GM19328 (cell line): ENCODE measurements at regions not wholly inside any gene's neighbourhood (a gene's known extent, or its start where the extent isn't known, plus 50 kb on each side); places are given as distances from the start of the nearest gene placed in this dataset.
"Not testable (repeated sequence)": the region's sequence is repeated elsewhere in the genome, so short reads cannot be mapped to it uniquely, and the experiment has no call there.

Experiments
- ATAC-seq: cut with Tn5 transposase; IDR thresholded peaks from one replicate; pipeline ENCODE4 v1.9.1; 2021; ENCODE audit warnings: mild to moderate bottlenecking, moderate library complexity; ENCODE audit not compliant: unreplicated experiment

- ATAC-seq = no peak
Observed at GRCh38 chr2:16226943-16227664, 286.8 kb downstream of the MYCN start.

GRCh38 chr2:16226381-16226780 is 286.0 kb downstream of the MYCN start:
- no peak for ATAC-seq

GRCh38 chr2:16225545-16225944 is 285.2 kb downstream of the MYCN start:
- no peak for ATAC-seq

- ATAC-seq = no peak
Observed at GRCh38 chr2:16225071-16225470, 284.7 kb downstream of the MYCN start.

- no peak for ATAC-seq
Observed at GRCh38 chr2:16224298-16225045, 284.1 kb downstream of the MYCN start.

- ATAC-seq = no peak
Observed at GRCh38 chr2:16223841-16224177, 283.5 kb downstream of the MYCN start.

GRCh38 chr2:16223161-16223840 is 283.0 kb downstream of the MYCN start:
- no peak for ATAC-seq

- no peak for ATAC-seq
Observed at GRCh38 chr2:16222326-16222725, 282.0 kb downstream of the MYCN start.

- no peak for ATAC-seq
Observed at GRCh38 chr2:16221461-16222010, 281.2 kb downstream of the MYCN start.

GRCh38 chr2:16219292-16219975 is 279.1 kb downstream of the MYCN start:
- no peak for ATAC-seq

GRCh38 chr2:16218625-16219024 is 278.3 kb downstream of the MYCN start:
- ATAC-seq = no peak

GRCh38 chr2:16218161-16218560 is 277.8 kb downstream of the MYCN start:
- no peak for ATAC-seq

GRCh38 chr2:16217741-16218140 is 277.4 kb downstream of the MYCN start:
- ATAC-seq = not testable (repeated sequence)

GRCh38 chr2:16217291-16217690 is 276.9 kb downstream of the MYCN start:
- ATAC-seq = no peak

- ATAC-seq = no peak
Observed at GRCh38 chr2:16216558-16216945, 276.2 kb downstream of the MYCN start.

GRCh38 chr2:16215902-16216557 is 275.7 kb downstream of the MYCN start:
- ATAC-seq = no peak

- no peak for ATAC-seq
Observed at GRCh38 chr2:16214861-16215260, 274.5 kb downstream of the MYCN start.

GRCh38 chr2:16214391-16214790 is 274.0 kb downstream of the MYCN start:
- no peak for ATAC-seq

- no peak for ATAC-seq
Observed at GRCh38 chr2:16212321-16212720, 272.0 kb downstream of the MYCN start.

- ATAC-seq = no peak
Observed at GRCh38 chr2:16211341-16211740, 271.0 kb downstream of the MYCN start.

- no peak for ATAC-seq
Observed at GRCh38 chr2:16210841-16211240, 270.5 kb downstream of the MYCN start.
